ENCODE measurements at regions not wholly inside any gene's neighbourhood (a gene's known extent, or its start where the extent isn't known, plus 50 kb on each side); places are given as distances from the start of the nearest gene placed in this dataset.

DNA sequence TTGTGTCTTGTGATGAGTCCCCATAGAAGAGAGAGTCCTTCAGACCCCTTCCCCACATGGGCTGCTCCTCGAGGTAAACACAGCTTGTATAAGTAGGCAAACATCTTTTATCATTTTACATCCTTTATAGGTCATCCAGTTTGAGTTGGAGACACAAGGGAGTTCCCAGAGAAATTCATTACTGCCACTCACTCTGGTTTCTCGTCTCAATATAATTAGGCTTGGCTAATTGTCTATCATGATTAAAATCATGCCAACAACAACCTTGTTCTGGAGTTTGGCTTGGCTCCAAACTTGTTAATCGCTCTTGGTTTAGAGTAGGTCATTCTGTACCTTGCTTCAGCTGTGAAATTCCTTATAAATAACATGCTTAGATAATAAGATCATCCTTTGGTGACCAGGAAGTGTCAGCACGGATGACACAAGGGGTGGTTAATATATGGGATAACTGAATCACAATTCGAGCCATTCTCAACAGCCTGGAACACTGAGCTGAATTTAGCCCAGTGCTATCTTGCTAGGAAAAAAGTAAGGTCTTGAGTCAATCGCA, 70.7 kb upstream of the DAB1 start:
- TF ChIP-seq, protein P1, sequence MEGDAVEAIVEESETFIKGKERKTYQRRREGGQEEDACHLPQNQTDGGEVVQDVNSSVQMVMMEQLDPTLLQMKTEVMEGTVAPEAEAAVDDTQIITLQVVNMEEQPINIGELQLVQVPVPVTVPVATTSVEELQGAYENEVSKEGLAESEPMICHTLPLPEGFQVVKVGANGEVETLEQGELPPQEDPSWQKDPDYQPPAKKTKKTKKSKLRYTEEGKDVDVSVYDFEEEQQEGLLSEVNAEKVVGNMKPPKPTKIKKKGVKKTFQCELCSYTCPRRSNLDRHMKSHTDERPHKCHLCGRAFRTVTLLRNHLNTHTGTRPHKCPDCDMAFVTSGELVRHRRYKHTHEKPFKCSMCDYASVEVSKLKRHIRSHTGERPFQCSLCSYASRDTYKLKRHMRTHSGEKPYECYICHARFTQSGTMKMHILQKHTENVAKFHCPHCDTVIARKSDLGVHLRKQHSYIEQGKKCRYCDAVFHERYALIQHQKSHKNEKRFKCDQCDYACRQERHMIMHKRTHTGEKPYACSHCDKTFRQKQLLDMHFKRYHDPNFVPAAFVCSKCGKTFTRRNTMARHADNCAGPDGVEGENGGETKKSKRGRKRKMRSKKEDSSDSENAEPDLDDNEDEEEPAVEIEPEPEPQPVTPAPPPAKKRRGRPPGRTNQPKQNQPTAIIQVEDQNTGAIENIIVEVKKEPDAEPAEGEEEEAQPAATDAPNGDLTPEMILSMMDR (conservative IDR thresholded peaks at IDR 0.05; ENCODE audit: low read depth, low read length), result no peak
- no peak for TF ChIP-seq EZH2 (IDR thresholded peaks at IDR 0.05; ENCODE audit: borderline replicate concordance, low read depth, low read length, poor library complexity, severe bottlenecking)
